Transverse colon (tissue), 4 donors: ENCODE measurements at regions not wholly inside any gene's neighbourhood (a gene's known extent, or its start where the extent isn't known, plus 50 kb on each side); places are given as distances from the start of the nearest gene placed in this dataset.

Source experiments
- DNase-seq: peaks from one replicate; pipeline ENCODE4 v3.0.0-alpha.2; 2019
- H3K27ac ChIP-seq, 4 donors: fragments of 200-600 bp; sonication (generic); 2 replicates each; pipeline ENCODE4 v1.5.1; 2016 to 2018; ENCODE audit warnings: inconsistent platforms in 4 of 4
- H3K27me3 ChIP-seq: fragments of 200-600 bp; sonication (generic); 2 replicates; pipeline ENCODE4 v1.5.1; 2017; ENCODE audit warnings: inconsistent platforms
- H3K36me3 ChIP-seq, 4 donors: fragments of 200-600 bp; sonication (generic); 2 replicates each; pipeline ENCODE4 v1.5.1; 2017 to 2019; ENCODE audit warnings: inconsistent platforms in 4 of 4
- H3K4me1 ChIP-seq, 4 donors: fragments of 200-600 bp; sonication (generic); 2 replicates each; pipeline ENCODE4 v1.5.1; 2017 to 2020; ENCODE audit warnings: inconsistent platforms in 4 of 4
- H3K4me3 ChIP-seq, 4 donors: fragments of 200-600 bp; sonication (generic); 1 replicate in 1 of 4; 2 replicates in 3 of 4; pipeline versions ENCODE4 v1.5.1 to v1.6.1; 2017 to 2019; ENCODE audit warnings: inconsistent platforms in 4 of 4
- H3K9me3 ChIP-seq, 2 donors: fragments of 200-600 bp; sonication (generic); 2 replicates each; pipeline ENCODE4 v1.5.1; 2017 to 2019; ENCODE audit warnings: inconsistent platforms in 2 of 2
- EP300 ChIP-seq: sonication (generic); formaldehyde crosslinking; IDR thresholded peaks from one replicate; pipeline ENCODE4 v1.6.1; 2017; ENCODE audit warnings: antibody characterized with exemption, low read depth
- POLR2A ChIP-seq: fragments of 450-650 bp; IDR thresholded peaks from one replicate; pipeline ENCODE4 v1.6.1; 2016; ENCODE audit warnings: antibody characterized with exemption, mild to moderate bottlenecking, moderate library complexity
- POLR2AphosphoS5 ChIP-seq, 3 donors: sonication (generic); formaldehyde crosslinking; IDR thresholded peaks; one replicate each; pipeline ENCODE4 v1.6.1; 2016; ENCODE audit warnings: antibody characterized with exemption in 3 of 3
- WGBS, 2 donors: methylation state at CpG; one replicate each; pipeline ENCODE4 v1.1.5; 2018; ENCODE audit warnings: low coverage in 1 of 2; 5-methylcytosine and 5-hydroxymethylcytosine counted together
- in situ Hi-C, 4 donors: fragments of 200-750 bp; cut with MboI; loops; one replicate each; pipeline versions ENCODE4 v1.15.0 to v1.15.1; 2017; ENCODE audit warnings: low sequenced_read_pairs in 3 of 4, low pct_ligation_motif_present in 1 of 4, low pct_unique_long_range_greater_than_20kb in 1 of 4
- intact Hi-C: fragments of 100-400 bp; cut with DNase I; formaldehyde crosslinking; loops from one replicate; pipeline ENCODE4 v1.15.1; 2023; ENCODE audit warnings: low total_unique reads
- TF ChIP-seq, protein P1 (sequence below), 5 experiments: fragments of 200-600 bp in 3 of 5; fragments of 450-650 bp in 2 of 5; sonication (generic) in 3 of 5; IDR thresholded peaks; 1 replicate in 2 of 5; 2 replicates in 3 of 5; pipeline ENCODE4 v1.5.1; 2016 to 2017; ENCODE audit warnings: antibody characterized with exemption in 5 of 5, inconsistent platforms in 3 of 5, mild to moderate bottlenecking in 2 of 5, moderate library complexity in 1 of 5

DNA sequence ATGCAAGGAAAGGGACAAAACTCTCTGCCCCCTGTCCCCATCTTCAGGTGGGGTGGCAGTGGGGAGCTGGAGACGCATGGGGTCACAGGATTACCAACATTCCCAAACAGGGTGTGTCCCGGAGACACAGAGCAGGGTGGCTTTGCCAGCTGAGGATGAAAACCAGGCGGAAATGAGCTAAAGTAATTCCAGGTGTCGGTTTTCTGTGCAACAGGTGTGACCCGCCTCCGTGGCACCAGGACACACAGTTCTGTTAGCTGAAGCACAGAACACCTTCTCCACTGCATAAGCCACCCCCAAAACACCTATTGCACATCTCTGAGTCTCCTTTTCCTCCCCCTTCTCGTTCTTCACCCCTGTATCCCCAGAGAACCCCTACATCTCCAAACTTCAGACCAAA is 122.7 kb upstream of the GLI2 start:
- WGBS, 2 donors = 60 to 71% methylated on average over 1 to 7 of the region's 7 CpGs
- in situ Hi-C loops = no loop called here
- intact Hi-C loops = no loop called here
- Histone ChIP-seq H3K27ac (no peak overlapping the region), H3K4me1 (peaks cover 0 to 9% (median 1%) of the 10 kb centered on the region in 4 donors), H3K27me3 (no peaks in the 10 kb centered on the region), H3K4me3 (no peak overlapping the region), H3K36me3 (no peaks in the 10 kb centered on the region), H3K9me3 (no peaks in the 10 kb centered on the region)
- no peak for DNase-seq
- no peak for TF ChIP-seq POLR2AphosphoS5 (IDR thresholded peaks at IDR 0.05)
- TF ChIP-seq EP300 = no peak
- no peak for TF ChIP-seq POLR2A
- TF ChIP-seq, protein P1, sequence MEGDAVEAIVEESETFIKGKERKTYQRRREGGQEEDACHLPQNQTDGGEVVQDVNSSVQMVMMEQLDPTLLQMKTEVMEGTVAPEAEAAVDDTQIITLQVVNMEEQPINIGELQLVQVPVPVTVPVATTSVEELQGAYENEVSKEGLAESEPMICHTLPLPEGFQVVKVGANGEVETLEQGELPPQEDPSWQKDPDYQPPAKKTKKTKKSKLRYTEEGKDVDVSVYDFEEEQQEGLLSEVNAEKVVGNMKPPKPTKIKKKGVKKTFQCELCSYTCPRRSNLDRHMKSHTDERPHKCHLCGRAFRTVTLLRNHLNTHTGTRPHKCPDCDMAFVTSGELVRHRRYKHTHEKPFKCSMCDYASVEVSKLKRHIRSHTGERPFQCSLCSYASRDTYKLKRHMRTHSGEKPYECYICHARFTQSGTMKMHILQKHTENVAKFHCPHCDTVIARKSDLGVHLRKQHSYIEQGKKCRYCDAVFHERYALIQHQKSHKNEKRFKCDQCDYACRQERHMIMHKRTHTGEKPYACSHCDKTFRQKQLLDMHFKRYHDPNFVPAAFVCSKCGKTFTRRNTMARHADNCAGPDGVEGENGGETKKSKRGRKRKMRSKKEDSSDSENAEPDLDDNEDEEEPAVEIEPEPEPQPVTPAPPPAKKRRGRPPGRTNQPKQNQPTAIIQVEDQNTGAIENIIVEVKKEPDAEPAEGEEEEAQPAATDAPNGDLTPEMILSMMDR (IDR thresholded peaks at IDR 0.05) = no peak

DNA sequence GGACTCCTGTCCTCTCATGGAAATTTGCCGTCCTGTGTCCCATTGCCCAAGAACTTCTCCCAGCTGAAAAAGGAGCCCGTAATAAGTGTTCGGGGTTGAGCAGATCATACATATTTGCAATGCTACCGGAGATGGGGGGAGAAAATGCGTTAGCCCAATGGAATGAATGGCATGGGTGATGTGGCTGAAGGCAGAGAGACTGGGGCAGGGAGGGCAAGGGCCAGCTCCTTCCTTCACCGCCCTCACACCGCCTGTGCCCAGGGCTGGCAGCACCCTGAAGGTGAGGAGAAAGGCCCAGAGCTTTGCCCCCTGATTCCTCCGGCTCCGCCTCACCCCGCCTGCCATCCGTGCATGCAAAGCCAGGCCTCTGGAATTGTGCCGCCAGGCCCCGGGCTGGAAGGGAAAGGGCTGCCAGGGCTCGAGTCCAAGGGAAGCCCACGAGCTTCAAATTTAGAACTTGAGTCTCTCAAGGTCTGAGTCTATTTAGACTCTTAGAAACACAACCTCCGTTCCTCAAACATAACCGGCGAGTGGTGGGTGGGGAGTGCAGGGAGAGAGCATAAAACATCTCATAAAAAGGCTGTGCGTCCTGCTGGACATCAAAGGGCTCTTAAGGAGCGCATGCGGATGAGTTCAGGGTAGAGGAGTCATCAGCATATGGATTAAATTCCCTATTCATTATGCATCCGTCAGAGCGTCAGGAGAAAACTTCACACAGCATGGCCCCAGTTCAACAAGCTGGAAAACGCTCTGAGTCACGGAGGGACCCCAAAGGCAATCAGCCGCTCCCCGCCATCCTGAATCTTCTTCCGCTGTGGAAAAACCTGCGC is 121.7 kb upstream of the GLI2 start:
- TF ChIP-seq EP300 (no peak), POLR2AphosphoS5 (IDR thresholded peaks at IDR 0.05) (no peak), POLR2A (no peak)
- TF ChIP-seq, protein P1 (IDR thresholded peaks at IDR 0.05) = no peak
- H3K36me3 ChIP-seq = no peaks in the 10 kb centered on the region
- no peak for DNase-seq
- no peak overlapping the region for H3K4me3 ChIP-seq
- in situ Hi-C loops (no loop called here), intact Hi-C loops (no loop called here)
- H3K27ac ChIP-seq = no peak overlapping the region
- no peaks in the 10 kb centered on the region for H3K27me3 ChIP-seq
- H3K4me1 ChIP-seq = peaks cover 0 to 9% (median 1%) of the 10 kb centered on the region in 4 donors
- 67 to 80% methylated on average over 3 to 29 of the region's 29 CpGs for WGBS, 2 donors
- H3K9me3 ChIP-seq = no peaks in the 10 kb centered on the region

DNA sequence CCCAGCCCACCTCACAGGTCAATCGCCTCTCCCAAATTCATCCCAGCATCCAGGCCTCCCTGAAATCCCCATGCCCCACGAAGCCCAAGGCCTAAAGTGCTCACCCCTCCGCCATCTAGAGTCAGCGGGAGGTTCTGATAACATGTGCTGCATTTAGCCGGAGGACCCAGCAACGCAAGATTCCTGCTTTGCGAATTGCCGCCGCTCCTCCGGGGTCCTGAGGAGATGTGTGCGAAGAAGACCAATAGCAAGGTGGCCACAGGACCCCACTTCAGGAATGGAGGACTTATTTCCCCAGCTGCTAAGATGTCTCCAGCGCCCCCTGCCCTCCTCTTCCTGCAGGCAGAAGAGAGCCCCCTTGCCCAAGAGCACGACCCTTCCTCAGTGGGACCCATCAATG is 120.8 kb upstream of the GLI2 start:
- Histone ChIP-seq H3K4me3 (no peak overlapping the region), H3K9me3 (no peaks in the 10 kb centered on the region), H3K36me3 (no peaks in the 10 kb centered on the region), H3K27me3 (no peaks in the 10 kb centered on the region), H3K4me1 (peaks cover 0 to 9% (median 1%) of the 10 kb centered on the region in 4 donors), H3K27ac (no peak overlapping the region)
- TF ChIP-seq POLR2A (no peak), POLR2AphosphoS5 (IDR thresholded peaks at IDR 0.05) (no peak), EP300 (no peak)
- TF ChIP-seq, protein P1 (IDR thresholded peaks at IDR 0.05) = no peak
- WGBS, 2 donors = 89% methylated on average over 13 of the region's 13 CpGs; no CpG with 5 or more reads in 1 of the 2 donors
- in situ Hi-C loops (no loop called here), intact Hi-C loops (no loop called here)
- DNase-seq = no peak

DNA sequence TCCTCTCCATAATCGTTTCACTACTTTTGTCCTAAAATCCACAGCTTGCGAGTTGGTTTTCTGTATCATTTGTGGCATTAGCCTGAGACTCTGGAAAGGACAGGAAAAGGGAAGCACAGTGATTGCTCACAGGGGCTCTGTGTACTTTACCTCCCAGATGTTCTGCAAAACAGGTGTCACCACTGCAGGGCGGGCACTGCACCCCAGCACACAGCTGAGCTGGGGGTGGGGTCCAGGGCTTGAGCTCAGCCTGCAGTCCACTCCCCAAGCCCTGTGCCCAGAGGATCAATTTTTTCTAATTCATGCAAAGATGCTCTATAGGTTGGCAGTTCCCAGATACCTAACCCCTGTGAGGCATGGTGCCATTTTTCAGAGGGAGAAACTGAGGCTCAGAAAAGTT is 119.4 kb upstream of the GLI2 start:
- H3K9me3 ChIP-seq = no peaks in the 10 kb centered on the region
- no peak overlapping the region for H3K4me3 ChIP-seq
- H3K27me3 ChIP-seq = no peaks in the 10 kb centered on the region
- DNase-seq = no peak
- intact Hi-C loops (no loop called here), in situ Hi-C loops (no loop called here)
- peaks cover 0 to 9% (median 1%) of the 10 kb centered on the region in 4 donors for H3K4me1 ChIP-seq
- no peak overlapping the region for H3K27ac ChIP-seq
- TF ChIP-seq, protein P1 (IDR thresholded peaks at IDR 0.05) = no peak
- TF ChIP-seq POLR2A (no peak), EP300 (no peak), POLR2AphosphoS5 (IDR thresholded peaks at IDR 0.05) (no peak)
- no peaks in the 10 kb centered on the region for H3K36me3 ChIP-seq
- 93% methylated on average over 3 of the region's 3 CpGs; no CpG with 5 or more reads in 1 of the 2 donors for WGBS, 2 donors
